Fibroblast of skin of right biceps (primary cell): ENCODE measurements at regions not wholly inside any gene's neighbourhood (a gene's known extent, or its start where the extent isn't known, plus 50 kb on each side); places are given as distances from the start of the nearest gene placed in this dataset.
"Not testable (repeated sequence)": the region's sequence is repeated elsewhere in the genome, so short reads cannot be mapped to it uniquely, and the experiment has no call there.

Experiments
- DNase-seq: peaks from one replicate; pipeline ENCODE4 v3.0.0-alpha.2; 2013

- DNase-seq, result no peak
Measured at GRCh38 chr3:17820275-17820674, 77.8 kb upstream of the TBC1D5 start.

DNA sequence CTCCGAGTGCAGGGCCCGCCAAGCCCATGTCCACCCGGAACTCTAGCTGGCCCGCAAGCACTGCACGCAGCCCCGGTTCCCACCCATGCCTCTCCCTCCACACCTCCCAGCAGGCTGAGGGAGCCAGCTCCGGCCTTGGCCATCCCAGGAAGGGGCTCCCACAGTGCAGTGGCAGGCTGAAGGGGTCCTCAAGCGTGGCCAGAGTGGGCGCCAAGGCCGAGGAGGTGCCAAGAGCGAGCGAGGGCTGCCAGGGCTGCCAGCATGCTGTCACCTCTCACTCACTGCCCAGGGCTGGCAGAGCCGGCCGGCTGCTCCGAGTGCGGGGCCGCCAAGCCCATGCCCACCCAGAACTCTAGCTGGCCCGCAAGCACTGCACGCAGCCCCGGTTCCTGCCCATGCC lies 75.5 kb upstream of the TBC1D5 start:
- DNase-seq, result not testable (repeated sequence)

DNA sequence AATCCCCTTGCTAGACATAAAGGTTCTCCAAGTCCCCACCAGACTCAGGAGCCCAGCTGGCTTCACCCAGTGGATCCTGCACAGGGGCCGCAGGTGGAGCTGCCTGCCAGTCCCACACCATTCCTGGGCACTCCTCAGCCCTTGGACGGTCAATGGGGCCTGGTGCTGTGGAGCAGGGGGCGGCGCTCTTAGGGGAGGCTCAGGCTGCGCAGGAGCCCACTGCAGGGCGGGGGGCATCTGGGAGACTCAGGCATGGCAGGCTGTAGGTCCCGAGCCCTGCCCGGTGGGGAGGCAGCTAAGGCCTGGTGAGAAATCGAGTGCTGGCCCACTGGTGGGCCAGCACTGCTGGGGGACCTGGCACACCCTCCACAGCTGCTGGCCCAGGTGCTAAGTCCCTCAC lies 75.1 kb upstream of the TBC1D5 start:
- no peak for DNase-seq

GRCh38 chr3:17816839-17817238 lies 74.4 kb upstream of the TBC1D5 start:
- not testable (repeated sequence) for DNase-seq

GRCh38 chr3:17812328-17812727 lies 69.9 kb upstream of the TBC1D5 start:
- not testable (repeated sequence) for DNase-seq

DNA sequence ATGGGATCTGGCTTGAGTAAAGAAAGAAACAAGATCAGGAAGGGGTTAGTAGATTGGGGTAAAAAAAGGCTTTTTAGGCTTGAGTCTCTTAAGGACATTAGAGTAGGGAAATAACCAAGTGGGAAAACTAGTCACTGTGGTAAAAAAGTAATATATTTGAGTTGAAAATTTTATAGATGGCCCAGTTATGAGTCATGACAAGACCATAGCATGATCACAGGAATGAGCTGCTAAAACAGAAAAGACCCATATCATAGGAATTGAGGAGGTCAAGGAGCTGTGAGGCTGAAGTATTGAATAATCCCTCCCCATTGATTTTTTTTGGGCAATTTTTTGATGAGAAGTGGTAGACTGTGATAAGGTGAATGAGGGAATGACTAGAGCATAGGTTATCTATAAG lies 69.2 kb upstream of the TBC1D5 start:
- peak; percentile 65 for DNase-seq

- peak; percentile 86 for DNase-seq
Measured at GRCh38 chr3:17810759-17811158, 68.3 kb upstream of the TBC1D5 start.

DNA sequence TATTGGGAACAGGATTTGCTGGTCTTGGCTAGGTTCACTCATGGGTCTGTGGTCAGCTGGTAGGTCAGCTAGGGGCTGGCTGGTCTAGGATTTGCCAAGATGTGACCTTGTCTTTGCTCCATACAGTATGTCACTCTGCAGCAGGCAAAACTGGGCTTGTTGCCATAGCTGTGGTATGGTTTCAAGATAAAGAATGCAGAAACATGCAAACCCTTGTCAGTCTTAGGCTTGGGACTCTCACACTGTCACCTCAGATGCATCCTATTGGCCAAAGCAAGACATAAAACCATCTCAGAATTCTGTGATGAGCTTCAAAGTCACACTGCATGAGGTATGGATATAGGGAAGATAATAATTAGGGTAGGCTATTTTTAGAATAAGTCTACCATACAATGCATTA lies 66.6 kb upstream of the TBC1D5 start:
- peak; percentile 77 for DNase-seq

- no peak for DNase-seq
Measured at GRCh38 chr3:17806876-17807275, 64.4 kb upstream of the TBC1D5 start.

DNA sequence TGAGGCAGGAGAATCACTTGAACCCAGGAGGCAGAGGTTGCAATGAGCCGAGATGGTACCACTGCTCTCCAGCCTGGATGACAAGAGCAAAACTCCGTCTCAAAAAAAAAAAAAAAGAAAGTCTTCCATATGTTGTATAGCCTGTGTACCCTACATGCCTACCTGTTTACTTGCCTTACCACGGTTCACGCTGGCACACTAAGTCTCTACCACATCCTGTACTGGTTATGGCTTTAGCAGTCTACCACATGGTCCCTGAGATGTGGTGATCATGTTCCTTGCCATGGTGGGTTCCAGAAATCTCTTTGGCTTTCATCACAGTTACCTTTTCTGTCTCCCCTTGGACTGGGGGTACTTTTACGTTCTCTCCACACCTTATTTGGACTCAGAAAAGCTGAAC lies 63.8 kb upstream of the TBC1D5 start:
- DNase-seq, result no peak

DNA sequence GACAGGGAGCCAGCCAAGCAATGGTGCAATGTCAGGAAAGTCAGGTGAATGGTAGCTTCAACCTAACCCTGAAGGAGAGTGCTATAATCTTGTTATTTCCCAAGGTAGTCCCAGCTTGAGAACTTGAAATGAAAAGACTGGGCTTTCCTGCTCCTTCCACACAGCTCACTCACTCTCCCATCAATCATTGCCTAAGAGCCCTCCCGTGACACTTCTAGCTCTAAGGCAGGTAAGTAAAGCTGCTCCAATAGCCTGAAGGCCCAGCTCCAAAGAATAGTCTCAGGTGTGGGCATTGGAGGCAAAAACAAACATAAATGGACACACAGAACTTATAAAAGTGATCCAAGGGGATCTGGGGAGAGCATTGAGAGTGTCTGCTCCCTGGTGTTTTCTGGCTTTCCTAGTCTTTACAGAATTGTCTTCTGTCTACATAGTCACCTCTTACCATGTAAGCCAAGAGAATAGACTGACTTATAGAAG lies 63.1 kb upstream of the TBC1D5 start:
- DNase-seq, result no peak

GRCh38 chr3:17802950-17803349 lies 60.5 kb upstream of the TBC1D5 start:
- no peak for DNase-seq

- DNase-seq, result no peak
Measured at GRCh38 chr3:17801131-17801530, 58.7 kb upstream of the TBC1D5 start.

DNA sequence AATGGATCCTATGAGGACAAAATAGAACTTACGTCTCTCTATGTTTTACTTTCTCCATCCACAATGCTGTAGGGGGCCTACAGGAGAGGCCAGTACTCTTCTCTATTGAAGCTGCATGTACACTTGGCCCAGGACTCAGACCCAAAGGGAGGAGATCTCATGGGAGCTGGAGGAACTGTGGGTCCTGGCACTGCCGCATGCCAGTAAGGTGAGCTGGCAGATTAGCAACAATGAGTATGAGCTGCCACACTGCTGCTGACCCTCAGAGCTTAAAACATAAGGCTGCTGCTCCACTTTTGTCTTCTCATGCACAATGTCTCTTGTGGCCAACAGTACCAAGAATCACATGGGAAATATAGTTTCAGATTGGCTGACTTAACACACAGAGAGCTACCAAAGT lies 57.8 kb upstream of the TBC1D5 start:
- peak; percentile 33 for DNase-seq

DNA sequence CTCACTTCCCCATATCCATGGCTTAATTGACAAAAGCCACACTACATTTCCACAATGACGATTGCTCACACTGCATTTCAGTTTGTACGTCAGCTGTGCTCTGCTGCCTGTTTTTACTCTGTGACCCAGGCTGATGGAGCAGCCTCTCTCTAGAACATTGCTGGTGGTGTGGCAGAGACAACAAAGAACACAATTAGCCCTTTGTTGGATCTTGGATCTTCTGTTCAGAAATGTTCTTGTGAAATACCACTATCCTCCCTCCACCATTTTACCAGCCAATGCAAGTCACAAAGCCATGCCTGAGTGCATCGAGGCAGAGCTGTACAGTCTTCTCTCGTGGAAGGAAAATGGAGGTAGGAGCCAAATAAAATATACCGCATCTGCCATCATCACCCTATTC lies 56.9 kb upstream of the TBC1D5 start:
- DNase-seq, result no peak

- DNase-seq, result no peak
Measured at GRCh38 chr3:17798000-17798399, 55.6 kb upstream of the TBC1D5 start.

DNA sequence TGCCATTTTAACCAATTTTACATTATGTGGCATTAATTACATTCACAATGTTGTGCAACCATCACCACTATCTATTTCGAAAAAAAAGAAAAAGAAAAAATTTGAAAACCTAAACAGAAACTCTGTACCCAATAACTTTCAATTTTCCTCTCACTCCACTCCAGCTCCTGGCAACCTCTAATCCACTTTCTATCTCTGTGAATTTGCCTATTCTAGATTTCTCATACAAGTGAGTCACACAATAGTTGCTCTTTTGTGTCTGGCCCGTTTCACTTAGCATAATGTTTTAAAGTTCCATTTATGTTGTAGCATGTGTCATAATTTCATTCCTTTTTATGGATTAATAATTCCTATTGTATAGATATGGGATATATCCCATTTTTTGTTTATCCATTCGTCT lies 53.3 kb upstream of the TBC1D5 start:
- DNase-seq, result no peak

DNA sequence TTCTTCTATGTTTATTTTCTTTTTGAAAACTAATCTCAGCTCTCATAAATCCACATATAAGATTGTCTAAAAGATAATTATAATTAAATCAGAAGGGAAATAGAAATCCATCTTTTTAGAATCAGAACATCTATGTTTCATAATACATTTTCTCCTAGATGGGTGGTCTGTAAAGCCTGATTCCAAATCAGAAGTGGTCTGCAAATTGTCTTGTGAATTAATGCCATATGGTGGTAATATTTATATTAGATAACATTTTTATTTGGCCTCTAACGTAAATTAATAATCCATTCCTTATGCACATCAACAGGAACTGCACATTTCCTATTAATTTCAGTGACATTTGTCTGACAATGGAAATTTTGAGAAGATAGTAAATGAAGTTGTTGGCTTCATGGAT lies 52.8 kb upstream of the TBC1D5 start:
- no peak for DNase-seq

GRCh38 chr3:17793542-17794195 lies 51.2 kb upstream of the TBC1D5 start:
- DNase-seq, result no peak
